ENCODE measurements at regions not wholly inside any gene's neighbourhood (a gene's known extent, or its start where the extent isn't known, plus 50 kb on each side); places are given as distances from the start of the nearest gene placed in this dataset.
"Not testable (repeated sequence)": the region's sequence is repeated elsewhere in the genome, so short reads cannot be mapped to it uniquely, and the experiment has no call there.

- DNase-seq (ENCODE audit: extremely low read depth in 1 of 2, low read depth in 1 of 2), result no peak
Observed at GRCh38 chr13:91232716-91233115, 114.8 kb upstream of the MIR17HG start.

GRCh38 chr13:91233291-91233690 lies 114.2 kb upstream of the MIR17HG start:
- no peak for DNase-seq (ENCODE audit: extremely low read depth in 1 of 2, low read depth in 1 of 2)

DNA sequence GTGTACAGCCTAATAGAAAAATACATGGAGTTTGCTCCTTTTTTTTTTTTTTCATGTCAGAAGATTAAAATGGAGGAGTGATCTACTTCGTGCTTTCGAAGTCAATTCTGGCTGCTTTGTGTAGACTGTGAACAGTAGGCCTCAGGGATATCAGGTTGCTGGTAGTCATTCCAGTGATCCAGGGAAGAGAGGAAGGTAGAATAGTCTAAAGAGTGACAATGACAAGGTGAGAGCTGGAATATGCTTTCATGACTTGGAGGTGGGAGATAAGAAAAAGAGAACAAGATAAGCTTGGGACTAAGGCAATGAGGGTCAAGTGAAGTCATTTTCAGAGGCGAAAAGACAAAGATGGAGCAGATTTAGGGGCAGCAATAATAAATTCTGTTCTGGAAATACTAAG lies 111.3 kb upstream of the MIR17HG start:
- no peak for DNase-seq (ENCODE audit: extremely low read depth in 1 of 2, low read depth in 1 of 2)

GRCh38 chr13:91236921-91237320 lies 110.6 kb upstream of the MIR17HG start:
- DNase-seq (ENCODE audit: extremely low read depth in 1 of 2, low read depth in 1 of 2), result no peak

GRCh38 chr13:91238036-91238435 lies 109.5 kb upstream of the MIR17HG start:
- no peak for DNase-seq (ENCODE audit: extremely low read depth in 1 of 2, low read depth in 1 of 2)

DNA sequence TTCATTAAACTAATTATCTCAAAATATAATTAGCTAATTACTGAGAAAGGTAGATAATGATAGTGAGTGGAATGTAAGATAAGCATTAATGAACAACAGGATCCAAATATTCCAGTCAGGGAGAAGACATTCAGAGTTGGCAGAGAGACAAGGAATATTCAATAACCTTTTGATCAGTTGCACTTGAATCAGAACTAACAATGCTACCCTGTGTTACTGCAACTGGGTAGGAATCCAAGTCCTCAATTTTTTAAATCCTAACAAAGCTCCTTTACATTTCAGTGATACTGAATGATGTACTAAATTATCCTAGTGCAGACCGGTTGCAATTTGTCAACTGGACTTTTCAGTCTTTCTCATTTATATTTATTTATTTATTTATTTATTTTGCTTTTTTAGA lies 107.1 kb upstream of the MIR17HG start:
- DNase-seq (ENCODE audit: extremely low read depth in 1 of 2, low read depth in 1 of 2), result no peak

GRCh38 chr13:91241221-91241933 lies 106.1 kb upstream of the MIR17HG start:
- DNase-seq (ENCODE audit: extremely low read depth in 1 of 2, low read depth in 1 of 2), result no peak

- DNase-seq (ENCODE audit: extremely low read depth in 1 of 2, low read depth in 1 of 2), result no peak
Observed at GRCh38 chr13:91242652-91243051, 104.8 kb upstream of the MIR17HG start.

DNA sequence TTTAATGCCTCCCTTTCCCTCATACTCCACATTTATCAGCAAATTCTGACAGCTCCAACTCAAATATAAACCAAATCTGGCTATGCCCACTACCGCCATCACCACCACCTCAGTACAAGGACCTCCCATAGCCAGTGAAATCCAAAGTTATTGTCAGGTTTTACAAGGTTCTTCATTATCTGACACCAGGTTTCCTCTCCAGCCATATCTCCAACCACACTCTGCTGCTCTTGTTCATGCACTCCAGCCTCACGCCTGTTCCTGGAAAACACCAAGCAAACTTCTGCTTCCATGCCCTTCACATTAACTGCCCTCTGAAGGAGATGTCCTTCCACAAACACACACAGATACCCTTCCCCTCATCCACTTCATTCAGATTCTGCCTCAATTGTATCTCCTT lies 102.2 kb upstream of the MIR17HG start:
- no peak for DNase-seq (ENCODE audit: extremely low read depth in 1 of 2, low read depth in 1 of 2)

DNA sequence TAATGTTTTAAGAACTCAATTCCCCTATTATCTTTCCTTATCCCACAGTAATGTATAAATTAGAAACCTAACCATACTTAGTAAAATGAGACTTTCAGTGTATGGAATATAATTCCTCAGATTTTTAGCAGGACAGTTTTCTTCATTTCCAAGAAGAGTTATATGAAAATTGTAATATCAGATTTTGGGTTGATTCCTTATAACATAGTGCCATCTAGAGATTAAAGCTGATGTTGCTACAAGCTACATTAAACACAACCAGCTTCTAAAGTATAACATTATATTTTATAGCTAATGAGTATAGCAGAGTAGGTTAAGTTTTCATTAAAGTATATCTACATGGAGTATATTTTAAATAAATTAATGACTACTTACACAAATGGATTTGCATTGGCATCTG lies 99.7 kb upstream of the MIR17HG start:
- no peak for DNase-seq (ENCODE audit: extremely low read depth in 1 of 2, low read depth in 1 of 2)

- DNase-seq (ENCODE audit: extremely low read depth in 1 of 2, low read depth in 1 of 2), result no peak
Observed at GRCh38 chr13:91248249-91248648, 99.2 kb upstream of the MIR17HG start.

DNA sequence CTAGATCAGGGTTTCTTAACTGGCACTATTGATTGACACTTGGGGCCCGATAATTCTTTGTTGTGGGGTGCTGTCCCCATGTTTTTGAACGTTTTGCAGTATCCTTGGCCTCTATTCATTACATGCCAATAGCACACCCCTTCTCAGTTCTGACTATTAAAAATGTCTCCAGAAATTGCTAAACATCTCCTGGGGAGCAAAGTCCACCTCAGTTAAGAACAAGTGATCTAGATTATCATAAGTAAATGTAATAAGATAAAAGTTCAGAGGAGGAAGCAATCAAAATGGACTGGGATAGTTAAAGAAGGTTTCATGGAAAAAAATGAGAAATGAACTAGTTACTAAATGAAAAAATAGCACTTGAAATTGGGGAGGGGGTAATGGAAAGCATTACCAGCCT lies 98.1 kb upstream of the MIR17HG start:
- DNase-seq (ENCODE audit: extremely low read depth in 1 of 2, low read depth in 1 of 2), result no peak

- no peak for DNase-seq (ENCODE audit: extremely low read depth in 1 of 2, low read depth in 1 of 2)
Observed at GRCh38 chr13:91249861-91250260, 97.6 kb upstream of the MIR17HG start.

DNA sequence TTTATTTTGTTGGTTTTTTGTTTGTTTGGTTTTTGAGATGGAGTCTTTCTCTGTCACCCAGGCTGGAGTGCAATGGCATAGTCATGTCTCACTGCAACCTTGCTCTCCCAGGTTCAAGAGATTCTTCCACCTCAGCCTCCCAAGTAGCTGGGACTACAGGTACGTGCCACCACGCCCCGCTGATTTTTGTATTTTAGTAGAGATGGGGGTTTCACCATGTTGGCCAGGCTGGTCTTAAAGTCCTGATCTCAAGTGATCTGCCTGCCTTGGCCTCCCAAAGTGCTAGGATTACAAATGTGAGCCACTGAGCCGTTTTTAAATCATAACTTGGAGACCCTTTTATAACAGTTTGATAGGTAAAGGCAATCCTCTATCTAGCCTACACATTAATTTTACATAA lies 95.9 kb upstream of the MIR17HG start:
- not testable (repeated sequence) for DNase-seq (ENCODE audit: extremely low read depth in 1 of 2, low read depth in 1 of 2)

DNA sequence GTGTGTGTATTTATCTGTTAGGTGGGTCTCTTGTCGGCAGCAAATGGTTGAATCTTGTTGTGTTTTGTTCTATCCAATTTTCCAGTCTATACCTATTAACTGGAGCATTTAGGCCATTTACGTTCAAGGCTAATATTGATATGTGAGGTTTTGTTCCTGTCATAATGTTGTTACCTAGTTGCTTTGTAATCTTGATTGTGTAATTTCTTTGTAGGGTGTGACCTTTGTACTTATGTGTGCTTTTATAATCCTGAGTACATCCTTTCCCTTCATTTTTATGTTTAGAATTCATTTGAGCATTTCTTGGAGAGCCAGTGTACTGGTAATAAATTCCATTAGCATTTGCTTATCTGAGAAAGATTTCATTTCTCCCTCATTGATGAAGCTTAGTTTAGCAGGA lies 83.0 kb upstream of the MIR17HG start:
- DNase-seq (ENCODE audit: extremely low read depth in 1 of 2, low read depth in 1 of 2), result no peak

DNA sequence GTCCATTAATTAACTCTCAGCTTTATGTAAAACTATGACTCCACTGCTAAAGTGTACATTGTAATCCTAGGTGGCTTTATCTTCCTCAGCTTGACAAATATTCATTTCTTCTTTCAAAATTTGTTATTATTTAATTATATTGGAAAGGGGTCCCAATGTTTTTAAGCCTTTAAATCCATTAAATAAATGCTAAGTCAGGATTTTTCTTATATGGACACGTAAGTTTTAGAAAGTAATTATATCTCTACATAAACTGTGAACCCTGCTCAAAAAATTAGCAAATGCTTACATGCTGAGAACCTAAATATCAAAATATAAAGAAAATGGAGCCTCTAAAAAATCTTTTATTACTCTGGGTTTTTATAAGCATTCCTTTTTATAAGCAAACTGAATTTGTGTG lies 78.2 kb upstream of the MIR17HG start:
- DNase-seq (ENCODE audit: extremely low read depth in 1 of 2, low read depth in 1 of 2), result no peak

DNA sequence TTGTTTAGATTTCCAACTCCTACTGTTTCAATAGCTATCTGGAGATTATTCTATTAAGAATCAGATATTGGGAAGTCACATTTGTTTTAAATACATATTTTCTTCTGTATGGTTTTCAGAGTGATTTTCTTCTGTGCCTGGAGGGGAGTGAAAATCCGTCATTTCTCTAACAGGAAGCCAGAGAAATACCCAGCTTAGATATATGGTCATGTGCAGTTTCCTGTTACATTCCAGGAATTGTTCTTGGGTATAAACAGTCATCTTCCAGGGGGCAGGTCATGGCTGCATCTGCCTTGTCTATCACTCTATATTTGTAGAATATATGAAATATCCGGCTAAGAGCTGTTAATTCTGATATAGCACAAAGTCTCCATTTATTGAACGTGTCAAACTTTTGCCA lies 77.5 kb upstream of the MIR17HG start:
- no peak for DNase-seq (ENCODE audit: extremely low read depth in 1 of 2, low read depth in 1 of 2)

DNA sequence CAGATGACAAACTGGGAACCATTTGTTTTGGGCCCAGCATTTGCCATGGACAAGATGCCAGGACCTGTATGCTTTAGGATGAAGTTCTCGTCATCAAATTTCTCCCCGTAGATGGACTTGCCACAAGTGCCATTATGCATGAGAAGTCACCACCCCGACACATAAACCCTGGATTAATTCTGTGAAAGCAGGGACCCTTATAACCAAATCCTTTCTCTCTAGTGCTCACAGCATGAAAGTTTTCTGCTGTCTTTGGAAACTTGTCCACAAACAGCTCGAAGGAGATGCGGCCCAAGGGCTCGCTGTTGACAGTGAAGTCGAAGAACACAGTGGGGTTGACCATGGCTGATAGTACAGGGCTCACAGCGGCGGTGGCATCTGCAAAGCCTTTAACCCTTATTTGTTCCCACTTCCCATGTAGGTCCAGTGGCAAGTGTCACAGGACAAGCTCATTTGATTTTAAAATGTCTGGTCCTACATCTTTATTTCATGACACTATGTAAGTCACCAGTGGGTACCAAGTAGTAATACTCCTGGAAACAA lies 75.2 kb upstream of the MIR17HG start:
- DNase-seq (ENCODE audit: extremely low read depth in 1 of 2, low read depth in 1 of 2), result no peak

- no peak for DNase-seq (ENCODE audit: extremely low read depth in 1 of 2, low read depth in 1 of 2)
Observed at GRCh38 chr13:91273675-91274074, 73.8 kb upstream of the MIR17HG start.

DNA sequence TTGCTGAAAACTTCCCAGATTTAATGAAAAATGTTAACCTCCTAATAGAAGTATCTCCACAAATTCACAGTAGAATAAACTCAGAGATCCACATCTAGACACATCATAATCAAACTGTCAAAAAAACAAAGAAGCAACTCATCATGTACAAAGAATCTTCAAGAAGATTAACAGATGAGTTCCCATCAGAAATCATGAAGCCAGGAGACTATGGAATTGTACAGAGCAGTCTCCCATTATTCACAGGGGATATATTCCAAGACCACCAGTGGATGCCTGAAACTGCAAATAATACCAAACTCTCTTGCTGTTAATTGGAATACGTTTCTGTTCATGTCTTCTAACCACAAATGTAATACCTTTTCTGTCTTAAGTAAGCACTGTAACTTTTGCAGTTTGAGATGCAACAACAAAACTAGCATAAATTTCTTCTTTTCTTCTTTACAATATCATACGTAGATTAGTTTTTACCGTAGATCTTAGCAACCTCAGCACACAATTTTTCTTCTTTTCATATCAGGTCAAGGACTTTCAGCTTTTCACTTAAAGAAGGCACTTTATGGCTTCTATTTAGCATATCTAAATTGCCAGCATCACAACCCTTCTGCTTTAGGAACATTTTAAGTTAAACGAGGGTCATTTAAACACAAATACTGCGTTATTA lies 70.3 kb upstream of the MIR17HG start:
- DNase-seq (ENCODE audit: extremely low read depth in 1 of 2, low read depth in 1 of 2), result no peak

DNA sequence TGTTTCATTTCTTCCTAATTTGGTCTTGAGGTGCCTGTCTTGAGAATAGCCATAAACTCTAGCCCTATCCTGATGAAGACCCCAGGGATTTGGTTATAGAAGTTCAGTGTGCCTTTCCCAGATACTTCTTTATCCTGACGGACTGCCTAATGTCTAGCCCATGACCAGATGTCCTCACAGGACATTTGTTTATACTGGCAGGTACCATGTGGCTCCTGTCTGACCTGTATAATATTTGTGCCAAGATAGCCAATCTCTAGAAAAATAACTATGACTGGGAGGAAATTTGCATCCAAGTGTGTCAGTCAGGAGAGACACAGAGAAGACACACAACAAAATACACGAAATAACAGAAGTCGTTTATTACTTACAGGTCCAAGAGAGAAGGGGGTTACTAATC lies 69.2 kb upstream of the MIR17HG start:
- no peak for DNase-seq (ENCODE audit: extremely low read depth in 1 of 2, low read depth in 1 of 2)

GRCh38 chr13:91278888-91279287 lies 68.6 kb upstream of the MIR17HG start:
- no peak for DNase-seq (ENCODE audit: extremely low read depth in 1 of 2, low read depth in 1 of 2)

GRCh38 chr13:91280801-91281200 lies 66.7 kb upstream of the MIR17HG start:
- DNase-seq (ENCODE audit: extremely low read depth in 1 of 2, low read depth in 1 of 2), result no peak
